ENCODE measurements at regions not wholly inside any gene's neighbourhood (a gene's known extent, or its start where the extent isn't known, plus 50 kb on each side); places are given as distances from the start of the nearest gene placed in this dataset.

GRCh38 chr13:109983447-109983846 lies 197.1 kb upstream of the IRS2 start:
- no peak for TF ChIP-seq CTCF (conservative IDR thresholded peaks at IDR 0.05; ENCODE audit: low read length)
- TF ChIP-seq EZH2phosphoT487 (IDR thresholded peaks at IDR 0.05; ENCODE audit: borderline replicate concordance, low read depth, low read length), result no peak
